ENCODE measurements at regions not wholly inside any gene's neighbourhood (a gene's known extent, or its start where the extent isn't known, plus 50 kb on each side); places are given as distances from the start of the nearest gene placed in this dataset.
"Not testable (repeated sequence)": the region's sequence is repeated elsewhere in the genome, so short reads cannot be mapped to it uniquely, and the experiment has no call there.

DNA sequence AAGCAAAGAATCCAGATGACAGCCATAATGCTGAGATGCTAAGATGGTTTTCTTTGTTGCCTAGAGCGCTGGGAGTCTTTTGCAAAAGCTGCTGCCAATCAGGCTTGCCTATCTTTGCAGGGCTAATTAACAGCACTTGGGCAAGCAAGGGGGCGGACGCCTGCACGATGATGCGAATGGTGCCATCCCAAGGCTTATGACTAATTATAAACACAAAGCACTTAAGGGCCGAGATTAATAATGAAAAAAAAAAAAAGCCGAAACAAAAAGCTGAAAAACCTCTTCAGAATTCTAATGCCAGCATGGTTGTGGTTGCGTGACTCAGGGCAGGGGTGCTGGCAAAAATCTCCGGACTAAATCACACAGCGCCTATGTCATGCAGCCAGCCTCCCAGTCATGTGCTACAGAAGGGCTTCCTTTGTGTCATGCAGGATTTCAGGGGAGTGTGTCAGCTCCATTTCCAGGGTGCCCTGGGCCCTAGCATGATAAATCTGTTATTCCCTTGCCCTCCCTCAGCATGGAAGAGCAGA, 185.0 kb upstream of the ANKRD28 start:
- Mint-ChIP-seq H3K4me1 (no peaks in the 10 kb centered on the region), H3K27me3 (peaks cover 9% of the 10 kb centered on the region), H3K27ac (no peak overlapping the region), H3K4me3 (no peak overlapping the region), H3K36me3 (peaks cover 17% of the 10 kb centered on the region), H3K9me3 (peaks cover 13% of the 10 kb centered on the region)
- no peak for ATAC-seq

DNA sequence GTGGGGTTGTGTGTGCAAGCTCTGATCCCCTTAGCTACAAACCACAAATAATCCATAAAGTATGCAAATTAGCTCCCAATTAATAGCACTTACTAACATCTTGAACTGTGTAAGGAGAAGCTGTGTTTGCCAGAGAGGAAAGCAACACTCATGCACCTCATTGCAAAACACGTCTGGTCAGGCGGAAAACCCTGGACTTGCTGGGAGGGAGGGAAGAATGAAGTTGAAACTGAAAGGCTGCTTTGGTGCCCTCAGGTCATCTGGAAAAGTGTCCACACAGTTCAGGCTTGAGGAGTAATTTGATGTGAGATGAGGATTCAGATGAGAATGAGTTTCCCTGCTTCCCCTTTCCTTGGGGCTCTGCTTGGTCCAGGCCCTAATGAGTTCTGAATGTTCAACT, 185.5 kb upstream of the ANKRD28 start:
- peaks cover 13% of the 10 kb centered on the region for H3K9me3 Mint-ChIP-seq
- H3K4me1 Mint-ChIP-seq, result no peaks in the 10 kb centered on the region
- no peak overlapping the region for H3K27ac Mint-ChIP-seq
- no peak overlapping the region for H3K4me3 Mint-ChIP-seq
- no peak for ATAC-seq
- H3K27me3 Mint-ChIP-seq, result peaks cover 9% of the 10 kb centered on the region
- peaks cover 22% of the 10 kb centered on the region for H3K36me3 Mint-ChIP-seq

DNA sequence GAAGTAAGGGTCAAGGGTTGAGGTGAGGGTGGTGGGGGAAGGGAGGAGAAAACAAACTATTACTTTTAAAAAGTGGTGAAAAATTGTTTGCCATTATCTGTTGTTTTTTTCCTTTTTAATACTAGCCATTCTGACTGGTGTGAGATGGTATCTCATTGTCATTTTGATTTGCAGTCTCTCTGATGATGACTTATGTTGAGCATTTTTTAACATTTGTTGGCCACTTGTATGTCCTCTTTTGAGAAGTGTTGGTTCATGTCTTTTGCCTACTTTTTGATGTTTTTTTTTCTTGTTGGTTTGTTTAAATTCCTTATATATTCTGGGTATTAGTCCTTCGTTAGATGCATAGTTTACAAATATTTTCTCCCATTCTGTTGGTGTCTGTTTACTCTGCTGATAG, 185.9 kb upstream of the ANKRD28 start:
- no peak overlapping the region for H3K4me3 Mint-ChIP-seq
- ATAC-seq, result no peak
- peaks cover 17% of the 10 kb centered on the region for H3K9me3 Mint-ChIP-seq
- H3K36me3 Mint-ChIP-seq, result peaks cover 27% of the 10 kb centered on the region
- H3K27me3 Mint-ChIP-seq, result peaks cover 9% of the 10 kb centered on the region
- H3K27ac Mint-ChIP-seq, result no peak overlapping the region
- no peaks in the 10 kb centered on the region for H3K4me1 Mint-ChIP-seq

DNA sequence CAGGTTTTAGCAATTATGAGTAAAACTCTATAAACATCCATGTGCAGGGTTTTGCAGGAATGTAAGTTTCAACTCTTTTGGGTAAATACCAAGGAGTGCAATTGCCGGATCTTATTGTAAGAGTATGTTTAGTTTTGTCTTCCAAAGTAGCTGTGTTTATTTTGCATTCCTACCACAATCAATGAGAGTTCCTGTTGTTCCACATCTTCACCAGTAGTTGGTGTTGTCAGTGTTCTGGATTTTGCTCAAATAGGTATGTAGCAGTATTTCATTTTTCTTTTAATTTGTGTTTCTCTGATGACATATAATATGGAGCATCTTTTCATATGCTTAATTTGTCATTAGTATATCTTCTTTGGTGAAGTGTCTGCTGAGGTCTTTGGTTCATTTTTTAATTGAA, 185.1 kb upstream of the GALNT15 start:
- H3K27me3 Mint-ChIP-seq, result peaks cover 9% of the 10 kb centered on the region
- peaks cover 25% of the 10 kb centered on the region for H3K9me3 Mint-ChIP-seq
- no peaks in the 10 kb centered on the region for H3K4me1 Mint-ChIP-seq
- ATAC-seq, result no peak
- no peak overlapping the region for H3K27ac Mint-ChIP-seq
- H3K36me3 Mint-ChIP-seq, result peaks cover 38% of the 10 kb centered on the region
- H3K4me3 Mint-ChIP-seq, result no peak overlapping the region

DNA sequence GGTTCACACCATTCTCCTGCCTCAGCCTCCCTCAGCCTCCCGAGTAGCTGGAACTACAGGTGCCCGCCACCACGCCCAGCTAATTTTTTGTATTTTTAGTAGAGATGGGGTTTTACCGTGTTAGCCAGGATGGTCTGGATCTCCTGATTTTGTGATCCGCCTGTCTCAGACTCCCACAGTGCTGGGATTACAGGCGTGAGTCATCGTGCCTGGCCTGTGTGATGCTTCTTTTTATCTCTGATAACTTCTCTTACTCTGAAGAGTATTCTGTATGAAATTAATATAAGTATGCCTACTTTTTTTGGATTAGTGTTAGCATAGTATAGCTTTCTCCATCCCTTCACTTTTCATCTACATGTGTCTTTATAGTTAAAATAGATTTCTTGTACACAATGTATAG, 180.8 kb upstream of the GALNT15 start:
- not testable (repeated sequence) for H3K4me1 Mint-ChIP-seq, H3K4me3 Mint-ChIP-seq, ATAC-seq, H3K27me3 Mint-ChIP-seq, H3K27ac Mint-ChIP-seq
- peaks cover 18% of the 10 kb centered on the region for H3K36me3 Mint-ChIP-seq
- H3K9me3 Mint-ChIP-seq, result peaks cover 18% of the 10 kb centered on the region

DNA sequence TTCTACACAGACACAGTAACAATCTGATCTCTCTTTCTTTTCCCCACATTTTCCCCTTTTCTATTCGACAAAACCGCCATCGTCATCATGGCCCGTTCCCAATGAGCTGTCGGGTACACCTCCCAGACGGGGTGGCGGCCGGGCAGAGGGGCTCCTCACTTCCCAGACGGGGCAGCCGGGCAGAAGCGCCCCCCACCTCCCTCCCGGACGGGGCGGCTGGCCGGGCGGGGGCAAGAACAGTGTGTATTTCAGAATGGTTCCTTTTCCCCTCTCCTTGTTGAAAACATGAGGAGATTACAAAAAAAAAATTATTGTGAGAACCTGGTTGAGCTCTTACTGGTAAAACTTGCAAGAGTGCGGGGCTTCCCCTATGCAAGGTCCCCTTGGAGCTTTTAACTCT, 178.0 kb upstream of the GALNT15 start:
- ATAC-seq, H3K27me3 Mint-ChIP-seq, H3K27ac Mint-ChIP-seq, H3K4me1 Mint-ChIP-seq, H3K4me3 Mint-ChIP-seq: not testable (repeated sequence)
- peaks cover 13% of the 10 kb centered on the region for H3K36me3 Mint-ChIP-seq
- peaks cover 12% of the 10 kb centered on the region for H3K9me3 Mint-ChIP-seq

DNA sequence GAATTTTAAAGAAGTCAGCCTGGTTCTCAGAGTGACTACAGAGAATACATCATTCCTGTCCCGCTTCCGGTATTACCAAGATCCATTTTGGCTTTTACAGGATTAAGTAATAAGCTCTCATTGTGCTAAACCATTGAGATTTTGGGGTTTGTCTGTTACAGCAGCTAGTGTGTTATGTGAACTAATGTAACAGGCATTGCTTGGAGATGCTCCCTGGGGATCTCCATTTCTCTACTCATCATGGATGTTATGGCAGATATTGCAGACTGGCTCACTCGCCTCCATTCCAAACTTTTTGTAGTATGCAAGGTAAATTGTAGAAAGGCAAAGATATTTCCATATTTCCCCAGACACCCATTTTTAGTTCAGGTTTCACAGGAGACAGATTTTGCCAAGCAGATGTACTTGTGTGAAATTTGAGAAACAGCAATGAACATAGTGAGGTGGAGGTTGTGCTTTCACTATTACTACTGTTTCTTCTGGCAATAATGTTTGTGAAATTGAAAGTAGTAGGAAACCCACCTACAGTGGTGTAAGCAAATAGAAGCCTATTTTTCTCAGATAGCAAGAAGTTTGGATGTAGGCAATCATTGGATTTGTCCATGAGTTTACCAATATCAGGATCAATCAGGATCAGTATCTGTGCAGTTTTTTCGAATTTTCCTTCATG, 177.1 kb upstream of the GALNT15 start:
- H3K9me3 Mint-ChIP-seq, result peaks cover 12% of the 10 kb centered on the region
- H3K27me3 Mint-ChIP-seq, result peaks cover 4% of the 10 kb centered on the region
- no peak overlapping the region for H3K4me3 Mint-ChIP-seq
- no peak for ATAC-seq
- no peaks in the 10 kb centered on the region for H3K4me1 Mint-ChIP-seq
- H3K27ac Mint-ChIP-seq, result no peak overlapping the region
- H3K36me3 Mint-ChIP-seq, result peaks cover 17% of the 10 kb centered on the region

DNA sequence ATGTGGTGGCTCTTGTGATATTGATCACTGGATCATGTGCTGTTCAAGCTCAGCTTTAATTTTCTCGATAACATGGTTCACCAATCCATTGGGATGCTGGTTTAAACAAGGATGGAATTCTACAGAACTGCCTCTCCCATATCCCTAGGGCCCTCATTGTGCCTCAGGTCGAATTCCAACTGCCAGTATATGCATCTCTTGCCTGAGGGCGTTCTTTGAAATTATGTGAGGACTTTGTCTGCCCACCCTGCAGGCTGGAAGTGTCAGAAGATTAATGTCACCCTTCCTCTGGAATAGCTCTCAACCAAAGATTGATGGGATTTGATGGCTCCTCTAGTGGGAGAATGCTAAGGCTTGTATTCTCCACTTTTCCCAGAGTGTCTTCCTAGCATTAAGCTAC, 175.6 kb upstream of the GALNT15 start:
- H3K4me3 Mint-ChIP-seq, result no peak overlapping the region
- H3K4me1 Mint-ChIP-seq, result no peaks in the 10 kb centered on the region
- H3K27me3 Mint-ChIP-seq, result peaks cover 11% of the 10 kb centered on the region
- ATAC-seq, result no peak
- H3K36me3 Mint-ChIP-seq, result peaks cover 17% of the 10 kb centered on the region
- no peak overlapping the region for H3K27ac Mint-ChIP-seq
- peaks cover 12% of the 10 kb centered on the region for H3K9me3 Mint-ChIP-seq

DNA sequence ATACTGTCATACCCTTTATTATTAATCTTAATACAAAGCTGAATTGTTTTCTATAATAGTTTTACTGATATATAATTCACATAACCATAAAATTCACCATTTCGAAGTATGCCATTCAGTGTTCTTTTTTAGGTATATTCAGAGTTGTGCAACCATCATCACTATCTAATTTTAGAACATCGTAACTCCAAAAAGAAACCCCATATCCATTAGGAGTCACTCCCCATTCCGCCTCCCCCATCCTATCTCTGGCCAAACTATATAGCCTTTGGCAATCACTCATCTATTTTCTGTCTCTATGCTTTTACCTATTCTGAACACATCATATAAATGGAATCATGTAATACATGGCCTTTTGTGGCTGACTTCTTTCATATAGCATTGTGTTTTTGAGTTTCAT, 169.7 kb upstream of the GALNT15 start:
- ATAC-seq, result no peak
- no peak overlapping the region for H3K27ac Mint-ChIP-seq
- H3K4me3 Mint-ChIP-seq, result no peak overlapping the region
- H3K9me3 Mint-ChIP-seq, result no peaks in the 10 kb centered on the region
- H3K36me3 Mint-ChIP-seq, result peaks cover 10% of the 10 kb centered on the region
- H3K27me3 Mint-ChIP-seq, result peaks cover 11% of the 10 kb centered on the region
- H3K4me1 Mint-ChIP-seq, result no peaks in the 10 kb centered on the region

DNA sequence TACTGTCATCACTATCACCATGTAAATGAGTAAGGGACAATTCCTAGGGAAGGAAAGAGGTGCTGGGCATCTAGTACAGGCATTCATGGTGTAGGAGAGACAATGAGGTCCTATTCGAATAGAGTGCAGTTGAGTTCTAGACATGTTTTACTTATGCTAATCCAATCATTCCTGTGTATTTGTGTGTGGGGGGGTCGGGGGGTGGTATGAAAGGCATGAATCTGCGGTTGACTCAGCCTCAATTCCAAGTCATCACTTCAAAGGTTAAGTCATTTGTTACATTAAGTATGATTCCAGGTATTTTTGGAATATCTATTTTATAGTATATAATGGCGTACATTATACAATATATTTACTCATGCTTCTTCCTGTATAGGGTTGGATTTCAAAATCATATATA, 163.1 kb upstream of the GALNT15 start:
- H3K27me3 Mint-ChIP-seq, result no peaks in the 10 kb centered on the region
- no peaks in the 10 kb centered on the region for H3K9me3 Mint-ChIP-seq
- ATAC-seq, result no peak
- no peak overlapping the region for H3K4me3 Mint-ChIP-seq
- no peaks in the 10 kb centered on the region for H3K4me1 Mint-ChIP-seq
- no peaks in the 10 kb centered on the region for H3K36me3 Mint-ChIP-seq
- H3K27ac Mint-ChIP-seq, result no peak overlapping the region

DNA sequence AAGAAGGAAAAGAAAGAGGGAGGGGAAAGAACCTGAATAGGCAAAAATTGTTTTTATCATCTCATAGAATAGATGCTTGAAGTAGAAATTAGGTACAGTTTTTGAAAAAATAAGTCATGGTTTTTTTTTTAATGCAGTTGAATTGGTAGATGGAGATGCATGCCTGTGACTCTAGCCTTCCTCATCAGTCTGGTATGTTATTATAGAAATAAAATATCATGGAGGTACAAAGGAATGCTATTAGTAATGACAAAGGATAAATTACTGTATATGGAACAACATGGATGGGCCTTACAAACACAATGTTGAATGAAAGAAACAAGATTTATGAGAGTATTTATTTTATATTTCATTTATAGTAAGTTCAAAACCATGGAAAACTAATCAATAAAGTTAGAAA, 162.4 kb upstream of the GALNT15 start:
- H3K27ac Mint-ChIP-seq, result no peak overlapping the region
- no peaks in the 10 kb centered on the region for H3K4me1 Mint-ChIP-seq
- H3K9me3 Mint-ChIP-seq, result no peaks in the 10 kb centered on the region
- no peak overlapping the region for H3K4me3 Mint-ChIP-seq
- ATAC-seq, result no peak
- H3K36me3 Mint-ChIP-seq, result no peaks in the 10 kb centered on the region
- no peaks in the 10 kb centered on the region for H3K27me3 Mint-ChIP-seq

DNA sequence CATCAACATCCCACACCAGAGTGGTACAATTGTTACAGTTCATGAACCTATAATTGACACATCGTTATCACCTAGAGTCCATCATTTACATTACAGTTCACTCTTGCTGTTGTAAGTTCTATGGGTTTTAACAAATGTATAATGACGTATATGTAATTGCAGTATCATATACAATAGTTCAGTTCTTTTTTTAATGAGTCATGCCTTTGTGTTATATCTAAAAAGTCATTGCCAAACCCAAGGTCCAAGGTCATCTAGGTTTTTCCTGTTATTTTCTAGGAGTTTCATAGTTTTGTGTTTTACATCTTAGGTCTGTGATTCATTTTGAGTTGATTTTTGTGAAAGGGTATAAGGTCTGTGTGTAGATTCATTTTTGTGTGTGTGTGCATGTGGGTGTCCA, 160.9 kb upstream of the GALNT15 start:
- H3K4me3 Mint-ChIP-seq, result no peak overlapping the region
- H3K9me3 Mint-ChIP-seq, result no peaks in the 10 kb centered on the region
- H3K27me3 Mint-ChIP-seq, result no peaks in the 10 kb centered on the region
- no peaks in the 10 kb centered on the region for H3K36me3 Mint-ChIP-seq
- H3K27ac Mint-ChIP-seq, result no peak overlapping the region
- no peak for ATAC-seq
- no peaks in the 10 kb centered on the region for H3K4me1 Mint-ChIP-seq

DNA sequence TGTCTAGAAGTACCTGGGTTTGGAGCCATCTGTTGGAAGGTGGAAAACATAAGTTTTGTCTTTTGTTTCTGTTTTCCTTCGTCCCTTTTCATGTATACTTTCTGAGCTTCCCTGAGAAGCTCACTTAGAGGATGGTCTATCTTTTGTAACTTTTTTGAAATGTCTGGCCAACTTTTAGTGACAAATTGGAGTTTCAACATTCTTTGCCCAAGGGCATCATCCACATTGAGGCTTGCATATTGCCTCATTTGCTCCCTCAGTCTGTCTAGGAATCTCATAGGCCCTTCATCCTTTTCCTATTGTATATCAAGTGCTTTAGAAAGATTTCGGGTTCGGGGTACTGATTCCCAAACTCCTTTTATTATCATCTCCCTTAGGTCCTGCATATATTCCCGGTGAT, 152.7 kb upstream of the GALNT15 start:
- not testable (repeated sequence) for H3K27me3 Mint-ChIP-seq, H3K9me3 Mint-ChIP-seq, H3K4me3 Mint-ChIP-seq, ATAC-seq, H3K36me3 Mint-ChIP-seq, H3K4me1 Mint-ChIP-seq, H3K27ac Mint-ChIP-seq

DNA sequence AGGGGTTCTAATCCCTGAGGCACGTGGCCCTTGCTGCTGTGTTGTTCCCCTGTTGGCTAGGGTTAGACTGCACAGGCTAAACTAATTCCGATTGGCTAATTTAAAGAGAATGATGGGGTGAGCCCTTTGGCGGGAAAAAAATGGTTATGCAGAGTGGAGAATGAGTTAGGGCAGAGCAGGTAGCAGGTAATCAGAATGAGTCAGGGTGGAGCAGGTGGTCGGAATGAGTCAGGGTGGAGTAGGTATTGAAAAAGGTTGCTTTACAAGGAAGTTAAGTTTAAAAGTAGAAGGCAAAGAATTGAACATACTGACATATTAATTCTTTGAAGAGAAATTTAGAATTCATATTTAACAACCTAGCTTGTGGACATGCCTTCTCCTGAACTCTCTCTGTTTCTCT, 150.6 kb upstream of the GALNT15 start:
- ATAC-seq, H3K9me3 Mint-ChIP-seq, H3K4me1 Mint-ChIP-seq, H3K36me3 Mint-ChIP-seq, H3K27me3 Mint-ChIP-seq, H3K27ac Mint-ChIP-seq, H3K4me3 Mint-ChIP-seq: not testable (repeated sequence)

DNA sequence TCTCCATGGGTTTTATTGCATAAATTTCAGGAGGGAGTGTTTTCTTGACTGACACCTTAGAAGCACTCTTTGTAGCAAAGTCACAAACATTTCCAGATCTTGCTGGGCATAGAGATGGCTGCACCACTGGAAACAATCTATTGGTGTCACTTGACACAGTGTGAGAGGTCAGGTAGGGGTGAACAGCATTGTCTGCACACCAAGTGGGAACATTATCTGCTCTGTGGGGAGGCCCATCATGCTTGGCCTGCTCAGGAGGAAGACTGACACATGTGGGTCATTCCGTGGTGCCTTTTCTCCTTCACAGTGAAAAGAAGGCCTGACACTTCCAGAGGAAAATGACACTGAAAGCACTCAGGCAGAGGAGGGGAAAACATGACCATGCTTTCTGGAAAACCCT, 149.9 kb upstream of the GALNT15 start:
- H3K9me3 Mint-ChIP-seq, result peaks cover 4% of the 10 kb centered on the region

DNA sequence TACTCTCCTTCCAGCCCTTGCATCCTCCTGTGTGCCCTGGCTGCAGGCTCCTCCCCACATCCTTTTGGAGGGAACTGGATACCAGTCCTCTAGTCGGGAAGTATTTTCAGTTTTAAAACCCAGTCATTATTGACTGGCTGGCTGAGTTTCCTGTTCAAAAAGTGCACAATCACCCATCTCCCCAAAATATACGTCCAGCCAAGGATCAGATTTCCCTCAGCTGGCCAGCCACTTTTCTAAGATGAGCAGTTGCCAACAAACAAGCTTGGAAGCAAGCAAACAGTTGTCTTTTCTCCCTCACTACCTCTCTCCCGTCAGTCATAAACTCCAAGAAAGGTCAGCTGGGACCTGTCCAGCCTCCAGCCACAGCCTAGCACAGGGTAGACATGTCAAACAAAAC, 147.7 kb upstream of the GALNT15 start:
- H3K4me3 Mint-ChIP-seq, result no peak overlapping the region
- H3K36me3 Mint-ChIP-seq, result no peaks in the 10 kb centered on the region
- ATAC-seq, result no peak
- peaks cover 4% of the 10 kb centered on the region for H3K9me3 Mint-ChIP-seq
- H3K27ac Mint-ChIP-seq, result no peak overlapping the region
- H3K27me3 Mint-ChIP-seq, result no peaks in the 10 kb centered on the region
- no peaks in the 10 kb centered on the region for H3K4me1 Mint-ChIP-seq

More for the DNA sequence above, 149.9 kb upstream of the GALNT15 start:
- Mint-ChIP-seq H3K4me3 (no peak overlapping the region), H3K4me1 (no peaks in the 10 kb centered on the region), H3K27ac (no peak overlapping the region), H3K36me3 (no peaks in the 10 kb centered on the region), H3K27me3 (no peaks in the 10 kb centered on the region)
- no peak for ATAC-seq

DNA sequence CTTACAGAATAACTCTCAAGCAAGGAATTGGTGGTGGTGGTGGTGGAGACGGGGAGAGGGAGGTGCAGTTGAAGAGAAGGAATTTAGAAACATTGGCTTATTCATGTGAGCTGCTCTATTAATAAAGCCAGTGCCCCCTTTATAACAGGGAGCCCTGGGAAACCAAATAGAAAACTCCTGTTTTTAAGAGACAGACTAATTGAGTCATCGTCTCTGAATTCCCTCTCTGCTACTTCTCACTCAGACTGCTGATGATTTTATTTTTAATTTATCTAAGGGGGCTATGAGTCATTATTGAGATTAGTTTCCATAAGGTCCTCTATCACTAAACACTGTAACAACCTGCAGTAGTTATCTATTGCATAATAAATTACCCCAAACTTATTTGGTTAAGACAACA, 145.9 kb upstream of the GALNT15 start:
- no peaks in the 10 kb centered on the region for H3K4me1 Mint-ChIP-seq
- H3K9me3 Mint-ChIP-seq, result peaks cover 4% of the 10 kb centered on the region
- no peak for ATAC-seq
- no peak overlapping the region for H3K4me3 Mint-ChIP-seq
- H3K27ac Mint-ChIP-seq, result no peak overlapping the region
- no peaks in the 10 kb centered on the region for H3K27me3 Mint-ChIP-seq
- H3K36me3 Mint-ChIP-seq, result no peaks in the 10 kb centered on the region

All from stimulated activated memory B cell treated with anti-CD40 and anti-IgM and Interleukin-4, amounts not matched to agents 10 μg/mL and 1 μg/mL and 100 μg/mL, for 72 hours (primary cell).